Dendritic cell treated with granulocyte-macrophage colony-stimulating factor and Interleukin-4, amounts not matched to agents 40 ng/mL and 50 ng/mL, for 4 days (primary cell): ENCODE measurements at regions not wholly inside any gene's neighbourhood (a gene's known extent, or its start where the extent isn't known, plus 50 kb on each side); places are given as distances from the start of the nearest gene placed in this dataset.

Experiments used
- H3K27ac Mint-ChIP-seq: one replicate; pipeline ENCODE4 v1.8.0; 2022; ENCODE audit warnings: mild to moderate bottlenecking, mixed read lengths
- H3K27me3 Mint-ChIP-seq: one replicate; pipeline ENCODE4 v1.8.0; 2022; ENCODE audit warnings: mild to moderate bottlenecking, mixed read lengths
- H3K36me3 Mint-ChIP-seq: one replicate; pipeline ENCODE4 v1.8.0; 2022; ENCODE audit warnings: low read depth, mixed read lengths
- H3K4me1 Mint-ChIP-seq: one replicate; pipeline ENCODE4 v1.8.0; 2022; ENCODE audit warnings: low read depth, mixed read lengths
- H3K4me3 Mint-ChIP-seq: one replicate; pipeline ENCODE4 v1.8.0; 2022; ENCODE audit warnings: mild to moderate bottlenecking, moderate library complexity, mixed read lengths
- H3K9me3 Mint-ChIP-seq: one replicate; pipeline ENCODE4 v1.8.0; 2022; ENCODE audit warnings: mixed read lengths
- intact Hi-C: fragments of 100-400 bp; cut with micrococcal nuclease; formaldehyde crosslinking; loops from one replicate; pipeline ENCODE4 v1.15.0; 2022

- no peaks in the 10 kb centered on the region for H3K36me3 Mint-ChIP-seq
- H3K27me3 Mint-ChIP-seq = no peaks in the 10 kb centered on the region
- H3K4me3 Mint-ChIP-seq = no peak overlapping the region
- H3K4me1 Mint-ChIP-seq = no peaks in the 10 kb centered on the region
- H3K9me3 Mint-ChIP-seq = peaks cover 99% of the 10 kb centered on the region
- intact Hi-C loops = no loop called here
- no peak overlapping the region for H3K27ac Mint-ChIP-seq
Measured at GRCh38 chr19:27654266-27654990, 1558.5 kb downstream of the UQCRFS1 start.

GRCh38 chr19:27652796-27653195 is 1560.2 kb downstream of the UQCRFS1 start:
- no peaks in the 10 kb centered on the region for H3K27me3 Mint-ChIP-seq
- H3K36me3 Mint-ChIP-seq = no peaks in the 10 kb centered on the region
- H3K4me3 Mint-ChIP-seq = no peak overlapping the region
- H3K27ac Mint-ChIP-seq = no peak overlapping the region
- H3K4me1 Mint-ChIP-seq = no peaks in the 10 kb centered on the region
- intact Hi-C loops = no loop called here
- peaks cover 99% of the 10 kb centered on the region for H3K9me3 Mint-ChIP-seq

GRCh38 chr19:27652281-27652680 is 1560.7 kb downstream of the UQCRFS1 start:
- Mint-ChIP-seq H3K36me3 (no peaks in the 10 kb centered on the region), H3K4me1 (no peaks in the 10 kb centered on the region)

GRCh38 chr19:27647423-27647822 is 1565.5 kb downstream of the UQCRFS1 start:
- peaks cover 62% of the 10 kb centered on the region for H3K9me3 Mint-ChIP-seq
- H3K36me3 Mint-ChIP-seq = no peaks in the 10 kb centered on the region
- H3K4me3 Mint-ChIP-seq = no peak overlapping the region
- no peaks in the 10 kb centered on the region for H3K27me3 Mint-ChIP-seq
- intact Hi-C loops = no loop called here
- no peaks in the 10 kb centered on the region for H3K4me1 Mint-ChIP-seq
- H3K27ac Mint-ChIP-seq = no peak overlapping the region

More at GRCh38 chr19:27652281-27652680, 1560.7 kb downstream of the UQCRFS1 start:
- intact Hi-C loops = no loop called here
- H3K27ac Mint-ChIP-seq = no peak overlapping the region
- H3K27me3 Mint-ChIP-seq = no peaks in the 10 kb centered on the region
- H3K4me3 Mint-ChIP-seq = no peak overlapping the region
- H3K9me3 Mint-ChIP-seq = peaks cover 99% of the 10 kb centered on the region

- intact Hi-C loops = no loop called here
- Mint-ChIP-seq H3K27me3 (no peaks in the 10 kb centered on the region), H3K4me1 (no peaks in the 10 kb centered on the region), H3K4me3 (no peak overlapping the region), H3K27ac (no peak overlapping the region), H3K36me3 (no peaks in the 10 kb centered on the region), H3K9me3 (peaks cover 58% of the 10 kb centered on the region)
Measured at GRCh38 chr19:27635401-27635800, 1577.5 kb downstream of the UQCRFS1 start.

- H3K9me3 Mint-ChIP-seq = peaks cover 92% of the 10 kb centered on the region
- no peaks in the 10 kb centered on the region for H3K4me1 Mint-ChIP-seq
- no peak overlapping the region for H3K27ac Mint-ChIP-seq
- no peaks in the 10 kb centered on the region for H3K27me3 Mint-ChIP-seq
- H3K36me3 Mint-ChIP-seq = no peaks in the 10 kb centered on the region
- no peak overlapping the region for H3K4me3 Mint-ChIP-seq
- intact Hi-C loops = no loop called here
Measured at GRCh38 chr19:27618006-27618405, 1594.9 kb downstream of the UQCRFS1 start.

- Mint-ChIP-seq H3K36me3 (no peaks in the 10 kb centered on the region), H3K4me3 (no peak overlapping the region), H3K27me3 (no peaks in the 10 kb centered on the region), H3K9me3 (peaks cover 64% of the 10 kb centered on the region), H3K4me1 (no peaks in the 10 kb centered on the region), H3K27ac (no peak overlapping the region)
- intact Hi-C loops = no loop called here
Measured at GRCh38 chr19:27580906-27581305, 1632.0 kb downstream of the UQCRFS1 start.
